Activated CD4-positive, alpha-beta T cell treated with anti-CD3 and anti-CD28 coated beads for 36 hours (primary cell): ENCODE measurements at regions not wholly inside any gene's neighbourhood (a gene's known extent, or its start where the extent isn't known, plus 50 kb on each side); places are given as distances from the start of the nearest gene placed in this dataset.

Experiments used
- ATAC-seq: fragments of 200-7000 bp; cut with Tn5 transposase; one replicate; pipeline ENCODE4 v1.10.0; 2021; ENCODE audit warnings: mild to moderate bottlenecking, moderate library complexity
- CTCF ChIA-PET: fragments of 350-600 bp; sonication (Branson Sonifier 250); formaldehyde crosslinking; loops from one replicate; lab custom pipeline; 2021; ENCODE audit warnings: antibody characterized with exemption; lab: Charles Lee
- POLR2A ChIA-PET: fragments of 350-600 bp; sonication (Branson Sonifier 250); formaldehyde crosslinking; loops from one replicate; lab custom pipeline; 2021; ENCODE audit warnings: antibody characterized with exemption, inconsistent platforms; lab: Charles Lee
- DNase-seq: peaks from one replicate; pipeline ENCODE4 v3.0.0-alpha.2; 2020
- H3K27ac Mint-ChIP-seq: one replicate; pipeline ENCODE4 v1.8.0; 2021; ENCODE audit warnings: mixed read lengths
- H3K27me3 Mint-ChIP-seq: one replicate; pipeline ENCODE4 v1.8.0; 2021; ENCODE audit warnings: mixed read lengths
- H3K36me3 Mint-ChIP-seq: one replicate; pipeline ENCODE4 v1.8.0; 2021; ENCODE audit warnings: low read depth, mixed read lengths
- H3K4me1 Mint-ChIP-seq: one replicate; pipeline ENCODE4 v1.8.0; 2021; ENCODE audit warnings: mixed read lengths
- H3K4me3 Mint-ChIP-seq: one replicate; pipeline ENCODE4 v1.8.0; 2021; ENCODE audit warnings: mild to moderate bottlenecking, moderate library complexity, mixed read lengths
- H3K9me3 Mint-ChIP-seq: one replicate; pipeline ENCODE4 v1.8.0; 2021; ENCODE audit warnings: low read depth, mixed read lengths
- intact Hi-C, 2 experiments: fragments of 100-400 bp; cut with DNase I in 1 of 2; cut with micrococcal nuclease in 1 of 2; formaldehyde crosslinking; loops; one replicate each; pipeline versions ENCODE4 v1.14.2 to v1.15.1; 2022 to 2024; cut with DNase I, micrococcal nuclease

DNA sequence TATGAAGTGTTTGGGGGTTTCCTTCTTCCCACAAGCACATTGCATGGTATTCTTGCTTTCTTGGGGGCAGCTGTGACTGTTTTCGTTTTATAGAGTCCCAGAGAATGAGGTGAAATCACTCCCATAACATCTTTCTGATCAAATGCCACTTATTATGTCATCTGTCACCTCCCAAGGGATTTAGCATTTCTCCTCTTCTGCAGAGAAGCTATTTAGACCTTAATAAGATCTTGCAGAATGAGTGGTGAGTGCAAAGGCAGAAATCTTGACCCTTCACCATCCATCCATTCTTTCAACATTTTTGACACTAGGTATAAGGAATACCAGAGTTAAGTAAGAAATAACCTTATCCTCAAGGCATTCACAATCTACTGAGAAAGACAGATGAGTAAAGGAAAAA, 318.6 kb upstream of the POU3F1 start:
- H3K27me3 Mint-ChIP-seq, result peaks cover 2% of the 10 kb centered on the region
- ChIA-PET POLR2A (no interaction called here), CTCF (interaction anchor here (0.6 kb wide), 1 partner anchor 1698 kb away, joined by 3 read pairs; no protein-coding TSS in a partner anchor)
- intact Hi-C loops, result no loop called here
- DNase-seq (no peak), ATAC-seq (no peak)
- H3K4me3 Mint-ChIP-seq, result no peak overlapping the region
- no peaks in the 10 kb centered on the region for H3K36me3 Mint-ChIP-seq
- no peaks in the 10 kb centered on the region for H3K4me1 Mint-ChIP-seq
- H3K27ac Mint-ChIP-seq, result no peak overlapping the region
- H3K9me3 Mint-ChIP-seq, result no peaks in the 10 kb centered on the region

DNA sequence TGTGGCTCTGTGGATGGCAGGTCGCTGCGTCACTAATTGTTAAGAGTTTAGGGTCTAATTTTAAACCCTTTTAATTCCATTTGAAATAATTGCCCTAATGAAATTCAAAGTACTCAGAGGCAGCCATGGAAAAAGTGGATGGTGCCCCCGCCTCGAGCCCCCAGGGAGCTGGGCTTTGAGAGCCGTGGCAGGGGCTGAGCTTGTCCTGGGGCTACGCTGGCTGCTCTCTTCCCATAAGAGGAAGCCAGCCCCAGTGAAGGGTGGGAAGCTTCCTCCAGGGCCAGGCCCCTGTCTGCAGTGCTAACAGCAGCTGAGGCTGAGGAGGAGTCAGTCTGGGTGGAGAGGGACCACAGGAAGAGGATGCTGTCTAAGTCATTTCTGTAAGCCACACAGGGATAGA, 315.0 kb upstream of the POU3F1 start:
- H3K36me3 Mint-ChIP-seq, result no peaks in the 10 kb centered on the region
- no peak for DNase-seq
- no peaks in the 10 kb centered on the region for H3K9me3 Mint-ChIP-seq
- ChIA-PET CTCF (no interaction called here), POLR2A (no interaction called here)
- peaks cover 3% of the 10 kb centered on the region for H3K27me3 Mint-ChIP-seq
- no peak overlapping the region for H3K4me3 Mint-ChIP-seq
- ATAC-seq, result no peak
- H3K27ac Mint-ChIP-seq, result no peak overlapping the region
- intact Hi-C loops, result no loop called here
- H3K4me1 Mint-ChIP-seq, result no peaks in the 10 kb centered on the region

DNA sequence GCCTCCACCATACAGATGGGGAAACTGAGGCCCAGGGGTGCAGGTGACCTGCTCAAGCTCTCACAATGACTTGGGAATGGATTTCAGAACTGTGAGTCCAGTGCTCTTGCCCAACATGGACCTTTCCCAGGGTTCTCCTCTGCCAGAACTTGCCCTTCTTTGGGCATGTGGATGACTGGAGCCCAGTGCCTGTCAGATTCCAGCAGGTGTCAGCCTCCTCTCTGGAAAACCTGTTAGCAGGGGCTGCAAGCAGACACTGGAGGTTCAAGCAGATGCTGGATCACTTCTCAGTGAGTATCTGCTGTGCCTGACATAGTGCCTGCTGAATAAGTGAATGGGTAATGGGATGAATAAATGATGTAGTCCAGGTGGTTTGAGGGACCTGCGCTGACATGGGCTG, 314.2 kb upstream of the POU3F1 start:
- ChIA-PET POLR2A (no interaction called here), CTCF (interaction anchor here (0.7 kb wide), 1 partner anchor 17 kb away, joined by 3 read pairs; no protein-coding TSS in a partner anchor)
- H3K9me3 Mint-ChIP-seq, result no peaks in the 10 kb centered on the region
- H3K27ac Mint-ChIP-seq, result no peak overlapping the region
- no peak for DNase-seq
- no peaks in the 10 kb centered on the region for H3K36me3 Mint-ChIP-seq
- ATAC-seq, result no peak
- no peak overlapping the region for H3K4me3 Mint-ChIP-seq
- intact Hi-C loops, result no loop called here
- H3K27me3 Mint-ChIP-seq, result peaks cover 3% of the 10 kb centered on the region
- H3K4me1 Mint-ChIP-seq, result no peaks in the 10 kb centered on the region

- ChIA-PET CTCF (no interaction called here), POLR2A (no interaction called here)
- ATAC-seq (no peak), DNase-seq (no peak)
- no peaks in the 10 kb centered on the region for H3K4me1 Mint-ChIP-seq
- no peak overlapping the region for H3K4me3 Mint-ChIP-seq
- H3K9me3 Mint-ChIP-seq, result peaks cover under 1% of the 10 kb centered on the region
- no peak overlapping the region for H3K27ac Mint-ChIP-seq
- H3K27me3 Mint-ChIP-seq, result peaks cover 5% of the 10 kb centered on the region
- intact Hi-C loops, result no loop called here
- H3K36me3 Mint-ChIP-seq, result no peaks in the 10 kb centered on the region
These were observed 307.4 kb upstream of the POU3F1 start for GRCh38 chr1:38353956-38354355.

GRCh38 chr1:38352869-38353268, 306.3 kb upstream of the POU3F1 start:
- Mint-ChIP-seq H3K4me3 (no peak overlapping the region), H3K4me1 (no peaks in the 10 kb centered on the region), H3K36me3 (no peaks in the 10 kb centered on the region), H3K27me3 (peaks cover 7% of the 10 kb centered on the region), H3K9me3 (peaks cover 7% of the 10 kb centered on the region), H3K27ac (no peak overlapping the region)
- POLR2A ChIA-PET, result no interaction called here
- ATAC-seq, result no peak
- intact Hi-C loops, result no loop called here
- CTCF ChIA-PET, result interaction anchor here (0.5 to 0.6 kb wide), 3 partner anchors 47 to 1029 kb away, joined by 3 to 4 read pairs (median 3); no protein-coding TSS in a partner anchor
- no peak for DNase-seq

DNA sequence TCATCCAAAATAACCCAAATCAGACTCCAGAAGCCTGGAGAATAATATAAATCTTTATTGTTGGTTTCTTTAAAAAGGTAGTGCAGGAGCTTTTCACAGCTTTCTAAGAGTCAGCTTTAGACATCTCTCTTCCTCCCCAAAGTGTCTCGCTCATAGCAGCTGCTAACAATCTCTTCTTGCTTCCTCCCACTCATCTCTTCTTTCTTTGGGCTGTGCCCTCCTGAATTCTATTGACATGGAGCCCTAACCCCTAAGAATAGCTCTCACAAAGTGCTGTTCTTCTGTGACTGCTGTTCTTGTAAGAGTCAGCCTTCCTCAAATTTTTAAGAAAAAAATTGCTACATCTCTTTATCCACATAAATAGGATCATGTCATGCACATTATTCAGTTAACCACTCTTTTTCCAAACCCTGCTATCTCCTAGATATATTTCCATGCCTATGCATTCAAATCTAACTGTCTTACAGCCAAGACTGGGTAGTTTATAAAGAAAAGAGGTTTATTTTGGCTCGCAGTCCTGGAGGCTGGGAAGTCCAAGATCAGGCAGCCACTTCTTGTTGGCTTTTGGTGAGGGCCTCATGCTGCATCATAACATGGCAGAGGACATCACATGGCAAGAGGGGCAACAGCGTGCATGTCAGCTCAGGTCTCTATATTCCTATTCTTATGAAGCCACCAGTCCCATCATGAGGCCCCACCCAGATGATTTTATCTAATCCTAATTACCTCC, 301.0 kb upstream of the POU3F1 start:
- CTCF ChIA-PET, result interaction anchor here (0.5 kb wide), 2 partner anchors 262 to 285 kb away, joined by 3 read pairs; no protein-coding TSS in a partner anchor

GRCh38 chr1:38344716-38345115, 298.1 kb upstream of the POU3F1 start:
- intact Hi-C loops, result no loop called here
- Mint-ChIP-seq H3K27me3 (peaks cover 15% of the 10 kb centered on the region), H3K36me3 (no peaks in the 10 kb centered on the region), H3K9me3 (peaks cover 12% of the 10 kb centered on the region), H3K27ac (no peak overlapping the region), H3K4me1 (peaks cover 4% of the 10 kb centered on the region), H3K4me3 (no peak overlapping the region)
- POLR2A ChIA-PET, result no interaction called here
- peak; percentile 87 for ATAC-seq
- CTCF ChIA-PET, result no interaction called here
- DNase-seq, result peak; percentile 50

More for the DNA sequence above, 301.0 kb upstream of the POU3F1 start:
- Mint-ChIP-seq H3K9me3 (peaks cover 12% of the 10 kb centered on the region), H3K4me1 (peaks cover 4% of the 10 kb centered on the region), H3K27ac (no peak overlapping the region), H3K36me3 (no peaks in the 10 kb centered on the region), H3K27me3 (peaks cover 11% of the 10 kb centered on the region), H3K4me3 (no peak overlapping the region)
- ATAC-seq (no peak), DNase-seq (no peak)
- POLR2A ChIA-PET, result interaction anchor here (0.6 kb wide), 1 partner anchor 45 kb away, joined by 3 read pairs; no protein-coding TSS in a partner anchor
- intact Hi-C loops, result no loop called here

DNA sequence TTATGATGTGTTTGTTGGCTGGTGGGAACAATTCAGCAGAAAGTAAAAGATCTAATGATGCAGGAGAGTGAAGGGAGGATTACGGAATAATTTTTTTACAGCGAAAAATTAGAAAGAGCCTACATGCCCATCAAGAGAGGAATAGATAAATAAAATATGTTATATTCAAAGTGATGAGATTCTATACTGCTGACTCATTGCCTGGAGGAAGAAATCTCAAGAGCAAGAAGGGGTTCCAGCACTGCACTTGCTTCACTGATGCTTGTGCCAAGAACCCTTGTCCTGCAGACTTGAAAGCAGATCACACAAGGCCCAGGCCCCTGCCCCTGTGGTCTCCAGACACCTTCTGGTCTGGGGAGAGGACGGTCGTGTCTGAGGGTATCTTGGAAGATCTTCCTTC, 295.1 kb upstream of the POU3F1 start:
- H3K27ac Mint-ChIP-seq, result no peak overlapping the region
- intact Hi-C loops, result no loop called here
- no peaks in the 10 kb centered on the region for H3K36me3 Mint-ChIP-seq
- POLR2A ChIA-PET, result no interaction called here
- peaks cover 12% of the 10 kb centered on the region for H3K27me3 Mint-ChIP-seq
- H3K4me1 Mint-ChIP-seq, result peaks cover 4% of the 10 kb centered on the region
- DNase-seq, result no peak
- no peaks in the 10 kb centered on the region for H3K9me3 Mint-ChIP-seq
- CTCF ChIA-PET, result no interaction called here
- H3K4me3 Mint-ChIP-seq, result no peak overlapping the region
- no peak for ATAC-seq

GRCh38 chr1:38340409-38340808, 293.8 kb upstream of the POU3F1 start:
- H3K4me1 Mint-ChIP-seq, result peaks cover 4% of the 10 kb centered on the region
- no peaks in the 10 kb centered on the region for H3K36me3 Mint-ChIP-seq
- no peak overlapping the region for H3K4me3 Mint-ChIP-seq
- DNase-seq (no peak), ATAC-seq (no peak)
- ChIA-PET POLR2A (no interaction called here), CTCF (interaction anchor here (1.1 kb wide), 1 partner anchor 13 kb away, joined by 3 read pairs; no protein-coding TSS in a partner anchor)
- no peak overlapping the region for H3K27ac Mint-ChIP-seq
- peaks cover 8% of the 10 kb centered on the region for H3K27me3 Mint-ChIP-seq
- no peaks in the 10 kb centered on the region for H3K9me3 Mint-ChIP-seq
- intact Hi-C loops, result no loop called here

- Mint-ChIP-seq H3K4me1 (peaks cover 11% of the 10 kb centered on the region), H3K27ac (no peak overlapping the region), H3K9me3 (no peaks in the 10 kb centered on the region), H3K4me3 (no peak overlapping the region), H3K27me3 (peaks cover 9% of the 10 kb centered on the region), H3K36me3 (no peaks in the 10 kb centered on the region)
- ChIA-PET CTCF (interaction anchor here (0.7 to 1.0 kb wide), 2 partner anchors 8 to 11 kb away, joined by 3 read pairs; no protein-coding TSS in a partner anchor), POLR2A (no interaction called here)
- DNase-seq, result no peak
- ATAC-seq, result no peak
- intact Hi-C loops, result no loop called here
These were observed 291.1 kb upstream of the POU3F1 start for GRCh38 chr1:38337711-38338110.

- peaks cover 11% of the 10 kb centered on the region for H3K4me1 Mint-ChIP-seq
- H3K27me3 Mint-ChIP-seq, result peaks cover 6% of the 10 kb centered on the region
- ChIA-PET CTCF (interaction anchor here (0.7 kb wide), 1 partner anchor 10 kb away, joined by 3 read pairs; no protein-coding TSS in a partner anchor), POLR2A (no interaction called here)
- H3K27ac Mint-ChIP-seq, result no peak overlapping the region
- intact Hi-C loops, result no loop called here
- DNase-seq (no peak), ATAC-seq (no peak)
- no peak overlapping the region for H3K4me3 Mint-ChIP-seq
- H3K36me3 Mint-ChIP-seq, result no peaks in the 10 kb centered on the region
- no peaks in the 10 kb centered on the region for H3K9me3 Mint-ChIP-seq
These were observed 290.4 kb upstream of the POU3F1 start for GRCh38 chr1:38336961-38337360.

GRCh38 chr1:38336301-38336923, 289.8 kb upstream of the POU3F1 start:
- peaks cover 4% of the 10 kb centered on the region for H3K27me3 Mint-ChIP-seq
- POLR2A ChIA-PET, result no interaction called here
- H3K36me3 Mint-ChIP-seq, result no peaks in the 10 kb centered on the region
- DNase-seq (no peak), ATAC-seq (no peak)
- no peak overlapping the region for H3K27ac Mint-ChIP-seq
- peaks cover 11% of the 10 kb centered on the region for H3K4me1 Mint-ChIP-seq
- intact Hi-C loops, result no loop called here
- no peak overlapping the region for H3K4me3 Mint-ChIP-seq
- no peaks in the 10 kb centered on the region for H3K9me3 Mint-ChIP-seq
- CTCF ChIA-PET, result no interaction called here
